Upper lobe of left lung (tissue), 6 donors: ENCODE measurements at regions not wholly inside any gene's neighbourhood (a gene's known extent, or its start where the extent isn't known, plus 50 kb on each side); places are given as distances from the start of the nearest gene placed in this dataset.

ENCODE experiments used
- ATAC-seq, 2 donors: fragments of 200-7000 bp; cut with Tn5 transposase; one replicate each; pipeline ENCODE4 v1.9.1; 2022; ENCODE audit warnings: mild to moderate bottlenecking in 2 of 2, moderate library complexity in 2 of 2; ENCODE audit not compliant: low FRiP score in 2 of 2
- DNase-seq, 2 donors: peaks; one replicate each; pipeline ENCODE4 v3.0.0-alpha.2; 2019 to 2020
- H3K27ac ChIP-seq, 4 donors: fragments of 200-600 bp; sonication (generic); one replicate each; pipeline ENCODE4 v1.5.1; 2016 to 2019
- H3K27me3 ChIP-seq, 4 donors: fragments of 200-600 bp; sonication (generic); one replicate each; pipeline ENCODE4 v1.5.1; 2017 to 2019
- H3K36me3 ChIP-seq, 4 donors: fragments of 200-600 bp; sonication (generic); one replicate each; pipeline ENCODE4 v1.5.1; 2016 to 2019
- H3K4me1 ChIP-seq, 4 donors: fragments of 200-600 bp; sonication (generic); one replicate each; pipeline ENCODE4 v1.5.1; 2018 to 2019
- H3K4me3 ChIP-seq, 4 donors: fragments of 200-600 bp; sonication (generic); one replicate each; pipeline ENCODE4 v1.5.1; 2017 to 2019; ENCODE audit warnings: mild to moderate bottlenecking in 2 of 4, moderate library complexity in 1 of 4
- H3K9me3 ChIP-seq, 4 donors: fragments of 200-600 bp; sonication (generic); one replicate each; pipeline ENCODE4 v1.5.1; 2018 to 2019
- CTCF ChIP-seq, 6 experiments: fragments of 450-650 bp in 4 of 6; fragments of 200-600 bp in 2 of 6; sonication (generic) in 2 of 6; IDR thresholded peaks; one replicate each; pipeline ENCODE4 v1.5.1; 2016 to 2019; ENCODE audit warnings: antibody characterized with exemption in 6 of 6
- EP300 ChIP-seq, 4 donors: sonication (generic); formaldehyde crosslinking; IDR thresholded peaks; one replicate each; pipeline ENCODE4 v1.5.1; 2017; ENCODE audit warnings: antibody characterized with exemption in 4 of 4, control low read depth in 2 of 4
- POLR2A ChIP-seq, 4 donors: fragments of 450-650 bp; IDR thresholded peaks; one replicate each; pipeline ENCODE4 v1.5.1; 2016 to 2017; ENCODE audit warnings: antibody characterized with exemption in 4 of 4, mild to moderate bottlenecking in 2 of 4
- POLR2AphosphoS5 ChIP-seq, 2 donors: sonication (generic); formaldehyde crosslinking; IDR thresholded peaks; one replicate each; pipeline ENCODE4 v1.5.1; 2017; ENCODE audit warnings: antibody characterized with exemption in 2 of 2
- WGBS, 2 donors: methylation state at CpG; one replicate each; pipeline ENCODE4 v1.1.5; 2017 to 2018; 5-methylcytosine and 5-hydroxymethylcytosine counted together
- donor health status: DM: no; HTN: no; CAD: no; lungs with moderate emphysema.
- donor health status: DM: no; HTN: yes; CAD: no; lungs with severe emphysema.

- H3K27me3 ChIP-seq, result no peaks in the 10 kb centered on the region
- H3K27ac ChIP-seq, result no peak overlapping the region
- H3K4me3 ChIP-seq, result no peak overlapping the region
- ATAC-seq (no peak), DNase-seq (peak in 1 of 2 donors; percentile 50)
- H3K4me1 ChIP-seq, result peaks cover 0 to 5% (median 4%) of the 10 kb centered on the region in 4 donors
- no peak for TF ChIP-seq POLR2A (IDR thresholded peaks at IDR 0.05)
- no peak for TF ChIP-seq EP300 (IDR thresholded peaks at IDR 0.05)
- no peak for TF ChIP-seq CTCF (IDR thresholded peaks at IDR 0.05)
- no peak for TF ChIP-seq POLR2AphosphoS5 (IDR thresholded peaks at IDR 0.05)
- 82 to 87% methylated on average over 13 to 15 of the region's 15 CpGs for WGBS, 2 donors
- H3K9me3 ChIP-seq, result no peaks in the 10 kb centered on the region
- no peaks in the 10 kb centered on the region for H3K36me3 ChIP-seq
Observed at GRCh38 chr11:70549386-70549785, 151.1 kb downstream of the CTTN start.

GRCh38 chr11:70549796-70550195 is 151.5 kb downstream of the CTTN start:
- Histone ChIP-seq H3K36me3 (no peaks in the 10 kb centered on the region), H3K27ac (no peak overlapping the region), H3K4me3 (no peak overlapping the region), H3K9me3 (no peaks in the 10 kb centered on the region), H3K4me1 (peaks cover 0 to 5% (median 4%) of the 10 kb centered on the region in 4 donors), H3K27me3 (no peaks in the 10 kb centered on the region)
- DNase-seq (peak in 1 of 2 donors; percentile 51), ATAC-seq (no peak)
- 85 to 92% methylated on average over 4 to 11 of the region's 11 CpGs for WGBS, 2 donors
- TF ChIP-seq EP300 (IDR thresholded peaks at IDR 0.05) (no peak), CTCF (IDR thresholded peaks at IDR 0.05) (no peak), POLR2A (IDR thresholded peaks at IDR 0.05) (no peak), POLR2AphosphoS5 (IDR thresholded peaks at IDR 0.05) (no peak)

- ATAC-seq (no peak), DNase-seq (peak in 1 of 2 donors; percentile 39)
- H3K9me3 ChIP-seq, result no peaks in the 10 kb centered on the region
- H3K4me1 ChIP-seq, result peaks cover 0 to 5% (median 4%) of the 10 kb centered on the region in 4 donors
- WGBS, 2 donors, result 89 to 93% methylated on average over 16 to 20 of the region's 22 CpGs
- no peak overlapping the region for H3K27ac ChIP-seq
- no peak overlapping the region for H3K4me3 ChIP-seq
- H3K36me3 ChIP-seq, result no peaks in the 10 kb centered on the region
- no peaks in the 10 kb centered on the region for H3K27me3 ChIP-seq
- no peak for TF ChIP-seq EP300 (IDR thresholded peaks at IDR 0.05)
- TF ChIP-seq POLR2A (IDR thresholded peaks at IDR 0.05), result no peak
- TF ChIP-seq POLR2AphosphoS5 (IDR thresholded peaks at IDR 0.05), result no peak
- TF ChIP-seq CTCF (IDR thresholded peaks at IDR 0.05), result no peak
Observed at GRCh38 chr11:70550456-70551195, 152.3 kb downstream of the CTTN start.

- H3K36me3 ChIP-seq, result no peaks in the 10 kb centered on the region
- peaks cover 0 to 5% (median 4%) of the 10 kb centered on the region in 4 donors for H3K4me1 ChIP-seq
- WGBS, 2 donors, result 68 to 83% methylated on average over 12 to 23 of the region's 23 CpGs
- TF ChIP-seq POLR2A (IDR thresholded peaks at IDR 0.05) (no peak), POLR2AphosphoS5 (IDR thresholded peaks at IDR 0.05) (no peak), EP300 (IDR thresholded peaks at IDR 0.05) (no peak), CTCF (IDR thresholded peaks at IDR 0.05) (no peak)
- no peaks in the 10 kb centered on the region for H3K27me3 ChIP-seq
- peak in 1 of 2 donors; percentile 47 for DNase-seq
- no peak for ATAC-seq
- no peak overlapping the region for H3K4me3 ChIP-seq
- no peak overlapping the region for H3K27ac ChIP-seq
- no peaks in the 10 kb centered on the region for H3K9me3 ChIP-seq
Observed at GRCh38 chr11:70551351-70552166, 153.2 kb downstream of the CTTN start.
